ENCODE measurements at regions not wholly inside any gene's neighbourhood (a gene's known extent, or its start where the extent isn't known, plus 50 kb on each side); places are given as distances from the start of the nearest gene placed in this dataset.
"Not testable (repeated sequence)": the region's sequence is repeated elsewhere in the genome, so short reads cannot be mapped to it uniquely, and the experiment has no call there.

GRCh38 chr18:30696201-30696600 is 346.3 kb downstream of the DSC3 start:
- no peak for DNase-seq

GRCh38 chr18:30694773-30695172 is 347.8 kb downstream of the DSC3 start:
- no peak for DNase-seq

- no peak for DNase-seq
These were observed 353.3 kb downstream of the DSC3 start for GRCh38 chr18:30689216-30689615.

GRCh38 chr18:30687501-30687900 is 355.0 kb downstream of the DSC3 start:
- DNase-seq: no peak

DNA sequence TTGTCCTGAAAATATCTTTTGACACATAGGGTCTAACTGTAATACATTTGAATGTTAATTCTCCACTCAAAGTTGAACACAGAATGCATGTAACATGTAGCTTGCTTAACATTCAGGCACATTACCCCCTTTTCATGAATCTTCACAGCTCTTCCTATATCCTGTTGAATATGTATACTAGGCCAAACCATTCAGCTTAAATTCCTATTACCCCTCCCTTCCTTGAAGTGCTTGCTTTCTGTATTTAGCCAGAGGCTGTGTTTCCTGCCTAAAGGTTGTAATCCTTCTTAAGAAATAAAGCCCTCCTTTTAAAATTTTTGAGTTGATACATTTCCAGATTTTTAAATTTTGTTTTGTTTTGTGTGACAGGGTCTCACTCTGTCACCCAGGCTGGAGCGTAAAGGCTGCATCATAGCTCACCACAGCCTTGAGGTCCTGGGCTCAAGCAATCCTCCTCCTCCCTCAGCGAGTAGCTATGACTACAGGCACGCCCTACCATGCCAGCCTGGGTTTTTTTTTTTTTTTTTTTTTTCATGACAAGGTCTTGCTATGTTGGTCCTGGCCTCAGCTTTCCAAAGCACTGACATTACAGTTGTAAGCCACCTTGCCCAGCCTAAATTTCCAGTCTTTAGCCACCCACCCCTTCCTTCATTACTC is 357.6 kb downstream of the DSC3 start:
- no peak for DNase-seq

DNA sequence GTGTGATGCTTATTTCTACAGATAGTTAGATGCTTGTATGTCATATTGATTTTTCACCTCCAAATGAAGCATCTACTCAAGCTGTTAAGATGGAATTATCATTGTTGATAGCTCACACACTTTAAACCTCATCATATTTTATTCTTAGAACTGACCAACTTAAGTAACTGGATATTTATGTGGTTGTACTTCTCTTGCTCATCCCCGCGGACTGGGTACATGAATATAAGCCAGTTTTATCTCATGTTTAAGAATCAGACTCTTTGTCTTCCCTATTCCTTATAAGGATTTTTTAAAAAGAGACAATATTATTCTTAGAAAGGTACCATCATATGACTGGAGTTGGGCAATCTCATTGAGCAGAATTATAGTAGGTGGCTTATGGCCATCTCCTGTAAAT is 358.7 kb downstream of the DSC3 start:
- no peak for DNase-seq

- no peak for DNase-seq
These were observed 359.9 kb downstream of the DSC3 start for GRCh38 chr18:30682672-30683071.

- no peak for DNase-seq
These were observed 363.1 kb downstream of the DSC3 start for GRCh38 chr18:30679285-30679930.

- not testable (repeated sequence) for DNase-seq
These were observed 364.7 kb downstream of the DSC3 start for GRCh38 chr18:30677813-30678212.

- no peak for DNase-seq
These were observed 366.5 kb downstream of the DSC3 start for GRCh38 chr18:30676053-30676480.

GRCh38 chr18:30675493-30675892 is 367.0 kb downstream of the DSC3 start:
- DNase-seq: no peak

GRCh38 chr18:30675072-30675471 is 367.5 kb downstream of the DSC3 start:
- DNase-seq: no peak

- DNase-seq: no peak
These were observed 367.9 kb downstream of the DSC3 start for GRCh38 chr18:30674596-30674995.

DNA sequence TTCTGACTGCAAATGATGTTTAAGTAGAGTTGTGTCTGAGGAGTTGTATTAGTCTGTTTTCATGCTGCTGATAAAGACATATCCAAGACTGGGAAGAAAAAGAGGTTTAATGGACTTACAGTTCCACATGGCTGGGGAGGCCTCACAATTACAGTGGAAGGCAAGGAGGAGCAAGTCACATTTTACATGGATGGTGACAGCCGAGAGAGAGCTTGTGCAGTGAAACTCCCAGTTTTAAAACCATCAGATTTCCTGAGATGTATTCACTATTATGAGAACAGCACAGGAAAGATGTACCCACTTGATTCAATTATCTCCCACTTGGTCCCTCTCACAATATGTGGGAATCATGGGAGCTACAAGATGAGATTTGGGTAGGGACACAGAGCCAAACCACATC is 370.1 kb downstream of the DSC3 start:
- not testable (repeated sequence) for DNase-seq

GRCh38 chr18:30658306-30658705 is 384.2 kb downstream of the DSC3 start:
- DNase-seq: no peak

DNA sequence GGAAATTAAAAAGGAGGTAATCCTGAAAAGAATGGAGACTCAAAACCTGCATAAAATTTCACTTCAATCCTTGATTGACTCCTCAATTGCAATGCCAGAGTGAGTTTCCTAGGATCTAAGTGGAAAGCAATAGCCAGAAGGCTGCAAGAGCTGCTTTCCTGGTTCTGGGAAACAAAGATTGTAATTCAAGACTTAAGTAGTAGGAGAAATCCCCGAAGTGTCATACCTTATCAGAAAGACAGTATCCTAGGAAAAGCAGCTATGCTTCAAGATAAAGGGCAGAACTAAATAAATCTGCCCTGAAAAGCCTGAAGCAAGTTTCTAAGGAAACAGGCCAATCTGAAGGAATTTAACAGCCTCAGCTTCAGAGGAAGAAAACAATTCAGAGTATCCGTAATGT is 390.2 kb downstream of the DSC3 start:
- no peak for DNase-seq

DNA sequence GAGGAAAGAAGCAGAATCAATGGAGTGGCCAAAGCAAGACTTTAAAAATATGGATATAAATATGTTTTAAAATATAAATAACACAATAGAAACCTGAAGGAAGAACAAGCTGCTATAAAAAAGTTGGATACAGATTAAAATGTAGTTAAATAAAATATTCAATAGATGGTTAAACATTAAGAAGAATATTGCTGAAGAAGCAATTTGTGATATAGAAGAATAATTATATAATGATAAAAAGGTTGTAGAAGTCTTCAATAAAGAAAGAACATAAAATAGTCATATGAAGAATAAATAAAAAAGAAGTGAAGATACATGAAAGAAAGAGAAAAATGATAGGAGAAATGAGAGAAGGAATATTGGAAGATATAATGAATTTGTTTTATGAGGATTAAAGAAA is 392.0 kb downstream of the DSC3 start:
- DNase-seq: no peak

DNA sequence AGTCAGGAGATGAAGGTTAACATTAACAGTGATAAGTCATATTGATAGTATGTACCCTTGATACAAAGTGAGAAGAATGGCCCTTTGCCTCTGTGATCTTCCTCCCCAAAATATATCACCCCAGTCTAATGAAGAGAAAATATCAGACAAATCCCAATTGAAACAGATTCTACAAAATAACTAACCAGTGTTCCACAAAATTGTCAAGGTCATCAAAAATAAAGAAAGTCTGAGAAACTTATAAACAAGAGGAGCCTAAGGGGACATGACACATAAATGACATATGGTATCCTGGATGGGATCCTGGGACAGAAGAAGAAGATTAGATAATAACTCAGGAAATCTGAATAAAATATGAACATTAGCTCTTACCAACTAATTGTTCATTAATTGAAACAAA is 398.4 kb downstream of the DSC3 start:
- no peak for DNase-seq

DNA sequence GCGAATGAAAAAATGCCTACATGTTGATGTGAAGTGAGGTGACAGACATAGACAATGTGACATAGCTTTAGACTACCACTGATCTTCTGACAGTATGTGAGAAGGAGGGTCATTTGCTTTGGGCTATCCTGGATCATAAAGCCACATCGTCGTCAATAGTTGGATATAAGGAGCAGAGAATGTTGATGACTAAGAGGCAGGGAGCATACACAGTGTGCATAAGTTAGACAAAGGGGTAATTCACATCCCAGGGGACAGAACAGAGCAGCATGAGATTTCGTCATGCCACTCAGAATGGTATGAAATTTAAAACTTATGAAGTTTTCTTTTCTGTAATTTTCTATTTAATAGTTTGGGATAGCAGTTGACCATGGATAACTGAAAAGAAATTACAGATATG is 403.2 kb downstream of the DSC3 start:
- DNase-seq: no peak

DNA sequence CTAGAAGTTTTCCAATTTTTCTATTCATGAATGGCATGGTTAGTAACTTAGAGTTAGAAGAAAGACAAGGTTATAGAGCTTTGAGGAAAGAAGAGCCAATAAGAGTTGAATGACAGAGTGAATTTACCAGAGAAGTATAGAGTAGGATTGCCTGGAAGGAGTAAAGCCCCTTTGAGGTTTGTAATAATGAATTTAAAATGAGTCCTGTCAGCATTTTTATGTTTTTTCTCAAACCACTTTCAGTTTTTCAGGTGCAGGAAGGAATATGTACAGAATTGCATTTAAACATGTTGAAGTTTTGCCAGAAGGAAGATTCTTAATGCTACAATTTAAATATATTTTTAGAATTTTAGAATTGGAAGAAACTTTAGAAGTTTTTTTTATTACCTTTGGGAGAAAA is 408.3 kb downstream of the DSC3 start:
- DNase-seq: no peak

- DNase-seq: no peak
These were observed 410.4 kb downstream of the DSC3 start for GRCh38 chr18:30632071-30632698.

GRCh38 chr18:30625961-30626360 is 416.6 kb downstream of the DSC3 start:
- DNase-seq: no peak

DNA sequence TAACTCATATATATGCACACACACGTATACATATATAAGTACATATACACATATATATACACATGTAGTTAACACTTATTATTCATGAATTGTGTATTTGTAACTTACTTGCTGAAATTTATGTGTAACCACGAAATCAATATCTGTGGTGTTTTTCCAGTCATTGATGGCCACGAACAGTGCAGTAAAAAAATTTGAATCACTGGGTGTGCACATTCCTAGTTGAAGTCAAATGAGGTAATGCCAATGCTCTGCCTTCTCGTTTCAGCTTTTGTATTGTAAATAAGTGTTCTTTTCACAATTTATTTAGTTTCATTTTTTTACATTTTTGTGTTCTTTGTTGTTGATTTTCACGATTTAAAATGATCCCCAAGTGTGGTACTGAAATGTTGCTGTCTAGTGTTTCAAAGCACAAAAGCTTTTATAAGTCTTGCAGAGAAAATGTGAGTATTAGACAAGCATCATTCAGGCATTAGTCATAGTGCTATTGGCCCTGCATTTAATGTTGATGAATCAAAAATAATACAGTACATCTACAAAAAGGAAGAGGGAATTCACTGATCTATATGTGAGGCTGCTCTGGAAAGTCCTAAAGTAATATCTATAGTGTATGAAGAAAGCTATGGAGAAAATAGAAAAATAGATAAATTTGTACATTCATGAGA is 419.0 kb downstream of the DSC3 start:
- DNase-seq: no peak

DNA sequence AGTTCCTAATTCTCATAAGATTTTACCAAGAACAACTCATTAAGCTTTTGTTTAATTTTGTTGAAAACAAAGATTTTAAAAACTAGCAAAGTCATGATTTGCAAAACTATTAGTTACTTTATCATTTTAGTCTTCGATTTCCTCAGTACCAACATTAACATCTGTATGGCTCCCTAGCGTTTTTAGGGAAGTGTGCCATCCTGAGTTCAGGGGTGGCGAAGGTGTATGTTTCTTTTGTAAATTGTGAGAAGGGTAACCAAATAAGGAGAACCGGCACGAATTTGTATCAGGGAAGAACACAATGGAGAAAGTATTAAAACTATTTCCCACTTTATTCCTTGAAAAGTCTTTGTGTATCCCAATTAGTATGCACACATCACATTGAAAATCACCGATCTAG is 419.9 kb downstream of the DSC3 start:
- DNase-seq: no peak

Measured in activated gamma-delta T cell treated with Interleukin-2 at 50 U/mL for 16 hours (primary cell).